Sigmoid colon (tissue), 4 donors: ENCODE measurements at regions not wholly inside any gene's neighbourhood (a gene's known extent, or its start where the extent isn't known, plus 50 kb on each side); places are given as distances from the start of the nearest gene placed in this dataset.

Source experiments
- CTCF ChIP-seq, 4 experiments: fragments of 450-650 bp in 3 of 4; fragments of 200-600 bp in 1 of 4; IDR thresholded peaks; one replicate each; pipeline ENCODE4 v1.5.1; 2016 to 2019; ENCODE audit warnings: antibody characterized with exemption in 4 of 4, mild to moderate bottlenecking in 3 of 4, moderate library complexity in 2 of 4
- POLR2A ChIP-seq, 2 donors: fragments of 450-650 bp; IDR thresholded peaks; one replicate each; pipeline ENCODE4 v1.6.1; 2016; ENCODE audit warnings: antibody characterized with exemption in 2 of 2, mild to moderate bottlenecking in 2 of 2, moderate library complexity in 2 of 2
- POLR2AphosphoS5 ChIP-seq, 4 donors: sonication (generic); formaldehyde crosslinking; IDR thresholded peaks; one replicate each; pipeline ENCODE4 v1.6.1; 2017; ENCODE audit warnings: antibody characterized with exemption in 4 of 4

- TF ChIP-seq POLR2AphosphoS5 (IDR thresholded peaks at IDR 0.05) (no peak), POLR2A (IDR thresholded peaks at IDR 0.05) (no peak), CTCF (IDR thresholded peaks at IDR 0.05) (no peak)
Measured at GRCh38 chr20:29750268-29750899, 1507.1 kb upstream of the DEFB115 start.
